Peyer's patch (tissue), 4 donors: ENCODE measurements at regions not wholly inside any gene's neighbourhood (a gene's known extent, or its start where the extent isn't known, plus 50 kb on each side); places are given as distances from the start of the nearest gene placed in this dataset.

Source experiments
- CTCF ChIP-seq, 6 experiments: fragments of 450-650 bp in 4 of 6; fragments of 200-600 bp in 2 of 6; sonication (generic) in 1 of 6; IDR thresholded peaks; one replicate each; pipeline ENCODE4 v1.5.1; 2017 to 2019; ENCODE audit warnings: antibody characterized with exemption in 6 of 6, mild to moderate bottlenecking in 3 of 6, moderate library complexity in 1 of 6
- POLR2A ChIP-seq, 2 donors: fragments of 450-650 bp; IDR thresholded peaks; one replicate each; pipeline ENCODE4 v1.5.1; 2017; ENCODE audit warnings: antibody characterized with exemption in 2 of 2, mild to moderate bottlenecking in 2 of 2, moderate library complexity in 2 of 2

GRCh38 chrX:121457096-121457495, 409.7 kb downstream of the GLUD2 start:
- no peak for TF ChIP-seq POLR2A (IDR thresholded peaks at IDR 0.05)
- TF ChIP-seq CTCF (IDR thresholded peaks at IDR 0.05), result no peak
